ENCODE measurements at regions not wholly inside any gene's neighbourhood (a gene's known extent, or its start where the extent isn't known, plus 50 kb on each side); places are given as distances from the start of the nearest gene placed in this dataset.
A peak's percentile ranks its signal among the peaks of the same experiment; 100 is the strongest.

GRCh38 chr14:25551674-25552073 lies 501.7 kb upstream of the STXBP6 start:
- no peak for DNase-seq
- TF ChIP-seq CTCF (IDR thresholded peaks at IDR 0.05; ENCODE audit: low read depth, low read length, missing control alignments), result no peak
- Histone ChIP-seq H3K4me3 (ENCODE audit: low read depth, low read length) (no peak overlapping the region), H3K27ac (no peak overlapping the region), H3K27me3 (replicated peaks) (no peaks in the 10 kb centered on the region), H3K36me3 (replicated peaks) (no peaks in the 10 kb centered on the region)
- in situ Hi-C loops (cut with HindIII; ENCODE audit: low pct_ligation_motif_present, low sequenced_read_pairs), result no loop called here

- no peak overlapping the region for H3K27ac ChIP-seq
- no peak for DNase-seq
- TF ChIP-seq CTCF (IDR thresholded peaks at IDR 0.05; ENCODE audit: low read depth, low read length, missing control alignments), result no peak
- H3K36me3 ChIP-seq (replicated peaks), result no peaks in the 10 kb centered on the region
- no peaks in the 10 kb centered on the region for H3K27me3 ChIP-seq (replicated peaks)
- in situ Hi-C loops (cut with HindIII; ENCODE audit: low pct_ligation_motif_present, low sequenced_read_pairs), result no loop called here
- H3K4me3 ChIP-seq (ENCODE audit: low read depth, low read length), result no peak overlapping the region
Observed at GRCh38 chr14:25546826-25547225, 496.9 kb upstream of the STXBP6 start.

- DNase-seq, result no peak
- no peak overlapping the region for H3K4me3 ChIP-seq (ENCODE audit: low read depth, low read length)
- TF ChIP-seq CTCF (IDR thresholded peaks at IDR 0.05; ENCODE audit: low read depth, low read length, missing control alignments), result peak; percentile 37
- H3K36me3 ChIP-seq (replicated peaks), result no peaks in the 10 kb centered on the region
- no peak overlapping the region for H3K27ac ChIP-seq
- in situ Hi-C loops (cut with HindIII; ENCODE audit: low pct_ligation_motif_present, low sequenced_read_pairs), result no loop called here
- H3K27me3 ChIP-seq (replicated peaks), result no peaks in the 10 kb centered on the region
Observed at GRCh38 chr14:25537846-25538455, 488.0 kb upstream of the STXBP6 start.

GRCh38 chr14:25526290-25526689 lies 476.3 kb upstream of the STXBP6 start:
- in situ Hi-C loops (cut with HindIII; ENCODE audit: low pct_ligation_motif_present, low sequenced_read_pairs), result no loop called here

GRCh38 chr14:25522926-25523325 lies 473.0 kb upstream of the STXBP6 start:
- Histone ChIP-seq H3K27me3 (replicated peaks) (no peaks in the 10 kb centered on the region), H3K36me3 (replicated peaks) (no peaks in the 10 kb centered on the region), H3K4me3 (ENCODE audit: low read depth, low read length) (no peak overlapping the region), H3K27ac (no peak overlapping the region)
- in situ Hi-C loops (cut with HindIII; ENCODE audit: low pct_ligation_motif_present, low sequenced_read_pairs), result no loop called here
- no peak for TF ChIP-seq CTCF (IDR thresholded peaks at IDR 0.05; ENCODE audit: low read depth, low read length, missing control alignments)
- no peak for DNase-seq

More at GRCh38 chr14:25526290-25526689, 476.3 kb upstream of the STXBP6 start:
- TF ChIP-seq CTCF (IDR thresholded peaks at IDR 0.05; ENCODE audit: low read depth, low read length, missing control alignments), result no peak
- no peak overlapping the region for H3K4me3 ChIP-seq (ENCODE audit: low read depth, low read length)
- H3K27ac ChIP-seq, result no peak overlapping the region
- H3K36me3 ChIP-seq (replicated peaks), result no peaks in the 10 kb centered on the region
- H3K27me3 ChIP-seq (replicated peaks), result no peaks in the 10 kb centered on the region
- no peak for DNase-seq

GRCh38 chr14:25522116-25522515 lies 472.2 kb upstream of the STXBP6 start:
- no peak for TF ChIP-seq CTCF (IDR thresholded peaks at IDR 0.05; ENCODE audit: low read depth, low read length, missing control alignments)
- H3K4me3 ChIP-seq (ENCODE audit: low read depth, low read length), result no peak overlapping the region
- in situ Hi-C loops (cut with HindIII; ENCODE audit: low pct_ligation_motif_present, low sequenced_read_pairs), result no loop called here

More at GRCh38 chr14:25522116-25522515, 472.2 kb upstream of the STXBP6 start:
- Histone ChIP-seq H3K27ac (no peak overlapping the region), H3K27me3 (replicated peaks) (no peaks in the 10 kb centered on the region), H3K36me3 (replicated peaks) (no peaks in the 10 kb centered on the region)
- no peak for DNase-seq

All from brain microvascular endothelial cell (primary cell).